Skeletal muscle cell (primary cell): ENCODE measurements at regions not wholly inside any gene's neighbourhood (a gene's known extent, or its start where the extent isn't known, plus 50 kb on each side); places are given as distances from the start of the nearest gene placed in this dataset.

ENCODE experiments used
- DNase-seq: peaks from one replicate; pipeline ENCODE4 v3.0.0-alpha.2; 2010; ENCODE audit warnings: low read depth
- H3K4me3 ChIP-seq: 2 replicates; pipeline ENCODE4 v1.5.1; 2011; ENCODE audit warnings: low read depth, mild to moderate bottlenecking, control low read depth, low read length, moderate library complexity

GRCh38 chr4:153120235-153120634, 84.0 kb upstream of the TRIM2 start:
- no peak for DNase-seq

GRCh38 chr4:153122855-153123254, 81.4 kb upstream of the TRIM2 start:
- no peak overlapping the region for H3K4me3 ChIP-seq
- DNase-seq: no peak

More at GRCh38 chr4:153120235-153120634, 84.0 kb upstream of the TRIM2 start:
- no peak overlapping the region for H3K4me3 ChIP-seq

- DNase-seq: no peak
- H3K4me3 ChIP-seq: no peak overlapping the region
Measured at GRCh38 chr4:153126137-153126536, 78.1 kb upstream of the TRIM2 start.

- H3K4me3 ChIP-seq: peak overlapping the region; percentile 6
- DNase-seq: no peak
Measured at GRCh38 chr4:153127760-153128494, 76.3 kb upstream of the TRIM2 start.

- H3K4me3 ChIP-seq: no peak overlapping the region
- DNase-seq: no peak
Measured at GRCh38 chr4:153131596-153131995, 72.6 kb upstream of the TRIM2 start.

- no peak overlapping the region for H3K4me3 ChIP-seq
- DNase-seq: no peak
Measured at GRCh38 chr4:153137159-153137558, 67.1 kb upstream of the TRIM2 start.

GRCh38 chr4:153137677-153138630, 66.3 kb upstream of the TRIM2 start:
- DNase-seq: no peak
- no peak overlapping the region for H3K4me3 ChIP-seq

GRCh38 chr4:153138736-153139135, 65.5 kb upstream of the TRIM2 start:
- H3K4me3 ChIP-seq: no peak overlapping the region
- DNase-seq: no peak

GRCh38 chr4:153140294-153140693, 63.9 kb upstream of the TRIM2 start:
- DNase-seq: no peak
- H3K4me3 ChIP-seq: no peak overlapping the region

GRCh38 chr4:153141238-153141637, 63.0 kb upstream of the TRIM2 start:
- DNase-seq: no peak
- no peak overlapping the region for H3K4me3 ChIP-seq

- no peak for DNase-seq
- H3K4me3 ChIP-seq: no peak overlapping the region
Measured at GRCh38 chr4:153142700-153143438, 61.4 kb upstream of the TRIM2 start.

- no peak overlapping the region for H3K4me3 ChIP-seq
- no peak for DNase-seq
Measured at GRCh38 chr4:153143527-153144348, 60.5 kb upstream of the TRIM2 start.

- no peak for DNase-seq
- no peak overlapping the region for H3K4me3 ChIP-seq
Measured at GRCh38 chr4:153146031-153146430, 58.2 kb upstream of the TRIM2 start.

- no peak for DNase-seq
- no peak overlapping the region for H3K4me3 ChIP-seq
Measured at GRCh38 chr4:153146961-153147360, 57.3 kb upstream of the TRIM2 start.

- H3K4me3 ChIP-seq: no peak overlapping the region
- DNase-seq: no peak
Measured at GRCh38 chr4:153148791-153149190, 55.5 kb upstream of the TRIM2 start.

- no peak for DNase-seq
- peak overlapping the region; percentile 62 for H3K4me3 ChIP-seq
Measured at GRCh38 chr4:153151535-153152455, 52.4 kb upstream of the TRIM2 start.

GRCh38 chr4:153152501-153153338, 51.5 kb upstream of the TRIM2 start:
- no peak for DNase-seq
- peak overlapping the region; percentile 62 for H3K4me3 ChIP-seq
